ENCODE measurements at regions not wholly inside any gene's neighbourhood (a gene's known extent, or its start where the extent isn't known, plus 50 kb on each side); places are given as distances from the start of the nearest gene placed in this dataset.

DNA sequence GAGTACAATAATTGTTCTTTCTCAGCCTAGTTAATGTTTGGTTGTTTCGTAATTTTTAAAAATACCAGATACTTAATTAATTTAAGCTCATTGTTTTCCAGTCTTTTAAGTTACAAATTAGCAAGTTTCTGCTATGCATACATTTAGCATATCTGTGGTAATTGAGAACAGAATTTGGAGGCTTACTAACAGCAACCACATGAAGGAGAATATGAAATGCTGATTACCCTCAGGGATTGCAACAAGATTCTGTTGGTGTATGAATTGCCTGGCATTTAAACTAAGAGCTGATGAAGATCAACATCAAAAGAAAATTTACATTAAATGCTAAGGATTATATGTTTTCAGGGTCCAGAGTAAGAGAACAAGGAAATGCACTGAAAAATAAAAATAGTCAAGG is 580.0 kb upstream of the INTU start:
- no peak for TF ChIP-seq POLR2AphosphoS5 (IDR thresholded peaks at IDR 0.05; ENCODE audit: low read depth)
- TF ChIP-seq, protein P1, sequence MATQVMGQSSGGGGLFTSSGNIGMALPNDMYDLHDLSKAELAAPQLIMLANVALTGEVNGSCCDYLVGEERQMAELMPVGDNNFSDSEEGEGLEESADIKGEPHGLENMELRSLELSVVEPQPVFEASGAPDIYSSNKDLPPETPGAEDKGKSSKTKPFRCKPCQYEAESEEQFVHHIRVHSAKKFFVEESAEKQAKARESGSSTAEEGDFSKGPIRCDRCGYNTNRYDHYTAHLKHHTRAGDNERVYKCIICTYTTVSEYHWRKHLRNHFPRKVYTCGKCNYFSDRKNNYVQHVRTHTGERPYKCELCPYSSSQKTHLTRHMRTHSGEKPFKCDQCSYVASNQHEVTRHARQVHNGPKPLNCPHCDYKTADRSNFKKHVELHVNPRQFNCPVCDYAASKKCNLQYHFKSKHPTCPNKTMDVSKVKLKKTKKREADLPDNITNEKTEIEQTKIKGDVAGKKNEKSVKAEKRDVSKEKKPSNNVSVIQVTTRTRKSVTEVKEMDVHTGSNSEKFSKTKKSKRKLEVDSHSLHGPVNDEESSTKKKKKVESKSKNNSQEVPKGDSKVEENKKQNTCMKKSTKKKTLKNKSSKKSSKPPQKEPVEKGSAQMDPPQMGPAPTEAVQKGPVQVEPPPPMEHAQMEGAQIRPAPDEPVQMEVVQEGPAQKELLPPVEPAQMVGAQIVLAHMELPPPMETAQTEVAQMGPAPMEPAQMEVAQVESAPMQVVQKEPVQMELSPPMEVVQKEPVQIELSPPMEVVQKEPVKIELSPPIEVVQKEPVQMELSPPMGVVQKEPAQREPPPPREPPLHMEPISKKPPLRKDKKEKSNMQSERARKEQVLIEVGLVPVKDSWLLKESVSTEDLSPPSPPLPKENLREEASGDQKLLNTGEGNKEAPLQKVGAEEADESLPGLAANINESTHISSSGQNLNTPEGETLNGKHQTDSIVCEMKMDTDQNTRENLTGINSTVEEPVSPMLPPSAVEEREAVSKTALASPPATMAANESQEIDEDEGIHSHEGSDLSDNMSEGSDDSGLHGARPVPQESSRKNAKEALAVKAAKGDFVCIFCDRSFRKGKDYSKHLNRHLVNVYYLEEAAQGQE (IDR thresholded peaks at IDR 0.05; ENCODE audit: insufficient replicate concordance, low read depth) = no peak
- TF ChIP-seq, protein P2, sequence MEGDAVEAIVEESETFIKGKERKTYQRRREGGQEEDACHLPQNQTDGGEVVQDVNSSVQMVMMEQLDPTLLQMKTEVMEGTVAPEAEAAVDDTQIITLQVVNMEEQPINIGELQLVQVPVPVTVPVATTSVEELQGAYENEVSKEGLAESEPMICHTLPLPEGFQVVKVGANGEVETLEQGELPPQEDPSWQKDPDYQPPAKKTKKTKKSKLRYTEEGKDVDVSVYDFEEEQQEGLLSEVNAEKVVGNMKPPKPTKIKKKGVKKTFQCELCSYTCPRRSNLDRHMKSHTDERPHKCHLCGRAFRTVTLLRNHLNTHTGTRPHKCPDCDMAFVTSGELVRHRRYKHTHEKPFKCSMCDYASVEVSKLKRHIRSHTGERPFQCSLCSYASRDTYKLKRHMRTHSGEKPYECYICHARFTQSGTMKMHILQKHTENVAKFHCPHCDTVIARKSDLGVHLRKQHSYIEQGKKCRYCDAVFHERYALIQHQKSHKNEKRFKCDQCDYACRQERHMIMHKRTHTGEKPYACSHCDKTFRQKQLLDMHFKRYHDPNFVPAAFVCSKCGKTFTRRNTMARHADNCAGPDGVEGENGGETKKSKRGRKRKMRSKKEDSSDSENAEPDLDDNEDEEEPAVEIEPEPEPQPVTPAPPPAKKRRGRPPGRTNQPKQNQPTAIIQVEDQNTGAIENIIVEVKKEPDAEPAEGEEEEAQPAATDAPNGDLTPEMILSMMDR (IDR thresholded peaks at IDR 0.05; ENCODE audit: insufficient read depth, low read length) = no peak

Data from HL-60 (cell line).